ENCODE measurements at regions not wholly inside any gene's neighbourhood (a gene's known extent, or its start where the extent isn't known, plus 50 kb on each side); places are given as distances from the start of the nearest gene placed in this dataset.

DNA sequence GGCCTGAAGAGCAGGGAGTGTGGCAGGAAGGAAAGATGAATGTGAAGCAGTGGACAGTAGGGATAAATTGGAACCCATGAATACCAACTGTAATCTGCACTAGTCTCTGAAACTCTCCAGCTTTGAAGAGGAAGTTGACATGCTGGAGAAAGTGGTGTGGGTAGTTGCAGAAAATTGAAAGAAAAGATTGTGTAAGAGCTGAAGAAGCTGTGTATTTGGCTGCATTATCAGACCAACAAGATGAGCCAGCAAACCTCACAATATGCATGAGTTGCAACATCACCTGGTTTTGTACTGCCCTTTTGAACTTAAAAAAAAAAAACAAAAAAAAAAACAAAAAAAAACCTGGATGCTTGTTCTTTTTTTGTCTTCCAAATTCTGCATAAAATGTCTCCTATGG, 921.9 kb upstream of the EYS start:
- POLR2A ChIA-PET (ENCODE audit: low non-redundant PET) = no interaction called here
- intact Hi-C loops (cut with micrococcal nuclease; ENCODE audit: unreplicated experiment) = no loop called here
- no TSS peak for BruUV-seq (replicated peaks)
- no peak overlapping the region for H3K27ac ChIP-seq (ENCODE audit: low read depth, low read length, poor library complexity, severe bottlenecking)
- H3K4me1 ChIP-seq (ENCODE audit: insufficient read depth, low read length, poor library complexity, severe bottlenecking) = no peaks in the 10 kb centered on the region
- no peaks in the 10 kb centered on the region for H3K27me3 ChIP-seq (replicated peaks; ENCODE audit: insufficient read depth, low read depth, low read length, poor library complexity)
- H3K9me3 ChIP-seq (ENCODE audit: low read depth, low read length, poor library complexity, severe bottlenecking) = no peaks in the 10 kb centered on the region
- no peak overlapping the region for H3K4me3 ChIP-seq (ENCODE audit: low read depth, low read length, poor library complexity, severe bottlenecking)
- H3K36me3 ChIP-seq (ENCODE audit: insufficient read depth, low read length, poor library complexity, severe bottlenecking) = no peaks in the 10 kb centered on the region
- TF ChIP-seq CTCF (conservative IDR thresholded peaks at IDR 0.05; ENCODE audit: low read depth, low read length) (no peak), EZH2 (IDR thresholded peaks at IDR 0.05; ENCODE audit: borderline replicate concordance, low read depth, low read length, poor library complexity, severe bottlenecking) (no peak)
- DNase-seq (ENCODE audit: low spot score) = no peak
- CTCF ChIA-PET = no interaction called here

GRCh38 chr6:66623050-66623449, 916.0 kb upstream of the EYS start:
- Histone ChIP-seq H3K27me3 (replicated peaks; ENCODE audit: insufficient read depth, low read depth, low read length, poor library complexity) (no peaks in the 10 kb centered on the region), H3K36me3 (ENCODE audit: insufficient read depth, low read length, poor library complexity, severe bottlenecking) (no peaks in the 10 kb centered on the region), H3K4me3 (ENCODE audit: low read depth, low read length, poor library complexity, severe bottlenecking) (no peak overlapping the region), H3K27ac (ENCODE audit: low read depth, low read length, poor library complexity, severe bottlenecking) (no peak overlapping the region), H3K9me3 (ENCODE audit: low read depth, low read length, poor library complexity, severe bottlenecking) (no peaks in the 10 kb centered on the region), H3K4me1 (ENCODE audit: insufficient read depth, low read length, poor library complexity, severe bottlenecking) (no peaks in the 10 kb centered on the region)
- ChIA-PET CTCF (no interaction called here), POLR2A (ENCODE audit: low non-redundant PET) (no interaction called here)
- TF ChIP-seq CTCF (conservative IDR thresholded peaks at IDR 0.05; ENCODE audit: low read depth, low read length) (no peak), EZH2 (IDR thresholded peaks at IDR 0.05; ENCODE audit: borderline replicate concordance, low read depth, low read length, poor library complexity, severe bottlenecking) (no peak)
- DNase-seq (ENCODE audit: low spot score) = no peak
- intact Hi-C loops (cut with micrococcal nuclease; ENCODE audit: unreplicated experiment) = no loop called here
- no TSS peak for BruUV-seq (replicated peaks)

DNA sequence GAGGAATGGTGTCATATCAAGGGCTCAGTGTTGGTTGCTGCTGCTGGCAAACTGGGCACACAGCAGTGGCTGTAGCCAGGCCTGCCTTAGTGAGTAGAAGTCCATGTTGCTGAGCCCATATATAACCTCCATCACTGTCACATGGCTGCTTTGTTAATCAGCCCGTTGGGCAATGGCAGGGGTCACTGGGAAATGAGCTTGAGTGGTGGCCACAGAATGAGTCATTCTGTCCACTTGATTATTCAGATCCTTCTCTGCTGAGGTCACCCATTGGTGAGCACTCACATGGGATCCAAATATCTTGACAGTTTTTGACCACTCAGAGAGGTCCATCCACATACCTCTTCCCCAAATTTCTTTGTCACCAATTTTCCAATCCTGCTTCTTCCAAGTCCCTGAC, 898.9 kb upstream of the EYS start:
- H3K36me3 ChIP-seq (ENCODE audit: insufficient read depth, low read length, poor library complexity, severe bottlenecking) = no peaks in the 10 kb centered on the region
- no peak overlapping the region for H3K27ac ChIP-seq (ENCODE audit: low read depth, low read length, poor library complexity, severe bottlenecking)
- TF ChIP-seq CTCF (conservative IDR thresholded peaks at IDR 0.05; ENCODE audit: low read depth, low read length) = no peak
- ChIA-PET POLR2A (ENCODE audit: low non-redundant PET) (no interaction called here), CTCF (no interaction called here)
- H3K4me3 ChIP-seq (ENCODE audit: low read depth, low read length, poor library complexity, severe bottlenecking) = no peak overlapping the region
- H3K27me3 ChIP-seq (replicated peaks; ENCODE audit: insufficient read depth, low read depth, low read length, poor library complexity) = no peaks in the 10 kb centered on the region
- BruUV-seq (replicated peaks) = no TSS peak
- no peaks in the 10 kb centered on the region for H3K9me3 ChIP-seq (ENCODE audit: low read depth, low read length, poor library complexity, severe bottlenecking)
- intact Hi-C loops (cut with micrococcal nuclease; ENCODE audit: unreplicated experiment) = no loop called here
- no peaks in the 10 kb centered on the region for H3K4me1 ChIP-seq (ENCODE audit: insufficient read depth, low read length, poor library complexity, severe bottlenecking)
- no peak for DNase-seq (ENCODE audit: low spot score)

Data from A673 (cell line).